AML-193 (cell line): ENCODE measurements at regions not wholly inside any gene's neighbourhood (a gene's known extent, or its start where the extent isn't known, plus 50 kb on each side); places are given as distances from the start of the nearest gene placed in this dataset.
"Not testable (repeated sequence)": the region's sequence is repeated elsewhere in the genome, so short reads cannot be mapped to it uniquely, and the experiment has no call there.

ENCODE experiments used
- DNase-seq, 2 experiments: peaks; one replicate each; lab custom pipeline; 2025; lab: John Stamatoyannopoulos, UW

GRCh38 chr2:19101968-19102367 lies 256.5 kb downstream of the OSR1 start:
- no peak for DNase-seq

GRCh38 chr2:19100570-19100969 lies 257.9 kb downstream of the OSR1 start:
- DNase-seq: no peak

GRCh38 chr2:19099181-19099580 lies 259.2 kb downstream of the OSR1 start:
- no peak for DNase-seq

GRCh38 chr2:19098467-19099160 lies 259.8 kb downstream of the OSR1 start:
- no peak for DNase-seq

- not testable (repeated sequence) for DNase-seq
Measured at GRCh38 chr2:19089476-19089875, 268.9 kb downstream of the OSR1 start.

- DNase-seq: no peak
Measured at GRCh38 chr2:19086231-19086651, 272.2 kb downstream of the OSR1 start.

- DNase-seq: no peak
Measured at GRCh38 chr2:19078709-19079108, 279.7 kb downstream of the OSR1 start.

GRCh38 chr2:19073522-19073921 lies 284.9 kb downstream of the OSR1 start:
- DNase-seq: no peak

- no peak for DNase-seq
Measured at GRCh38 chr2:19072161-19072560, 286.3 kb downstream of the OSR1 start.

GRCh38 chr2:19070886-19071285 lies 287.5 kb downstream of the OSR1 start:
- DNase-seq: no peak

- DNase-seq: no peak
Measured at GRCh38 chr2:19068206-19068605, 290.2 kb downstream of the OSR1 start.

- DNase-seq: no peak
Measured at GRCh38 chr2:19062370-19062769, 296.1 kb downstream of the OSR1 start.

GRCh38 chr2:19059076-19059475 lies 299.3 kb downstream of the OSR1 start:
- no peak for DNase-seq

GRCh38 chr2:19051203-19051831 lies 307.1 kb downstream of the OSR1 start:
- DNase-seq: no peak

GRCh38 chr2:19050354-19050753 lies 308.1 kb downstream of the OSR1 start:
- no peak for DNase-seq

- no peak for DNase-seq
Measured at GRCh38 chr2:19048593-19049266, 309.7 kb downstream of the OSR1 start.

GRCh38 chr2:19046986-19047780 lies 311.2 kb downstream of the OSR1 start:
- DNase-seq: no peak

GRCh38 chr2:19045151-19045550 lies 313.3 kb downstream of the OSR1 start:
- DNase-seq: no peak

- no peak for DNase-seq
Measured at GRCh38 chr2:19043893-19044292, 314.5 kb downstream of the OSR1 start.

GRCh38 chr2:19041434-19042041 lies 316.9 kb downstream of the OSR1 start:
- DNase-seq: no peak

- no peak for DNase-seq
Measured at GRCh38 chr2:19038071-19039015, 320.1 kb downstream of the OSR1 start.
